H9 (cell line): ENCODE measurements at regions not wholly inside any gene's neighbourhood (a gene's known extent, or its start where the extent isn't known, plus 50 kb on each side); places are given as distances from the start of the nearest gene placed in this dataset.

Source experiments
- DNase-seq: peaks from one replicate; pipeline ENCODE4 v3.0.0-alpha.2; 2017
- H2AFZ ChIP-seq: one replicate; pipeline ENCODE4 v1.6.1; 2013; ENCODE audit warnings: mild to moderate bottlenecking, low read length, control low read depth, moderate library complexity
- H2AK5ac ChIP-seq: 2 replicates; pipeline ENCODE4 v1.6.1; 2013; ENCODE audit warnings: low read length, control low read depth, mixed read lengths; ENCODE audit not compliant: insufficient read length
- H2BK120ac ChIP-seq: one replicate; pipeline ENCODE4 v1.6.1; 2013; ENCODE audit warnings: low read depth, mild to moderate bottlenecking, low read length, control low read depth, inconsistent platforms; ENCODE audit not compliant: poor library complexity, severe bottlenecking
- H2BK12ac ChIP-seq: 2 replicates; pipeline ENCODE4 v1.6.1; 2013; ENCODE audit warnings: low read length, control low read depth, mixed read lengths, low read depth; ENCODE audit not compliant: insufficient read length
- H2BK15ac ChIP-seq: 2 replicates; pipeline ENCODE4 v1.6.1; 2013; ENCODE audit warnings: low read depth, low read length, control low read depth
- H2BK20ac ChIP-seq: one replicate; pipeline ENCODE4 v1.6.1; 2013; ENCODE audit warnings: low read depth, mild to moderate bottlenecking, low read length, control low read depth, inconsistent platforms; ENCODE audit not compliant: poor library complexity, severe bottlenecking
- H2BK5ac ChIP-seq: 2 replicates; pipeline ENCODE4 v1.6.1; 2013; ENCODE audit warnings: low read length, control low read depth, mixed read lengths; ENCODE audit not compliant: insufficient read length
- H3K14ac ChIP-seq: 2 replicates; pipeline ENCODE4 v1.6.1; 2013; ENCODE audit warnings: low read length, control low read depth; ENCODE audit not compliant: insufficient read depth
- H3K18ac ChIP-seq: 2 replicates; pipeline ENCODE4 v1.6.1; 2013; ENCODE audit warnings: low read depth, mild to moderate bottlenecking, mixed read lengths, low read length, control low read depth; ENCODE audit not compliant: insufficient read length
- H3K23ac ChIP-seq: 2 replicates; pipeline ENCODE4 v1.6.1; 2013; ENCODE audit warnings: low read length, control low read depth, mixed read lengths, low read depth; ENCODE audit not compliant: insufficient read length
- H3K23me2 ChIP-seq: 2 replicates; pipeline ENCODE4 v1.6.1; 2013; ENCODE audit warnings: low read depth, mild to moderate bottlenecking, mixed read lengths, low read length, control low read depth; ENCODE audit not compliant: insufficient read length, poor library complexity, severe bottlenecking
- H3K27ac ChIP-seq: 2 replicates; pipeline ENCODE4 v1.5.1; 2013; ENCODE audit warnings: low read length, control low read depth, mixed read lengths, low read depth; ENCODE audit not compliant: insufficient read length
- H3K27me3 ChIP-seq: 2 replicates; pipeline ENCODE4 v1.6.1; 2013; ENCODE audit warnings: low read length, control low read depth, inconsistent platforms; ENCODE audit not compliant: insufficient read depth
- H3K4ac ChIP-seq: 2 replicates; pipeline ENCODE4 v1.6.1; 2013; ENCODE audit warnings: low read depth, mild to moderate bottlenecking, control low read depth, inconsistent platforms, low read length, moderate library complexity
- H3K4me1 ChIP-seq: 2 replicates; pipeline ENCODE4 v1.6.1; 2013; ENCODE audit warnings: low read length, control low read depth, inconsistent platforms; ENCODE audit not compliant: insufficient read depth
- H3K4me2 ChIP-seq: 2 replicates; pipeline ENCODE4 v1.6.1; 2013; ENCODE audit warnings: low read length, control low read depth, mixed read lengths; ENCODE audit not compliant: insufficient read length, insufficient read depth
- H3K56ac ChIP-seq: 2 replicates; pipeline ENCODE4 v1.6.1; 2013; ENCODE audit warnings: low read depth, mild to moderate bottlenecking, mixed read lengths, low read length, control low read depth; ENCODE audit not compliant: insufficient read length
- H3K79me1 ChIP-seq: 2 replicates; pipeline ENCODE4 v1.6.1; 2013; ENCODE audit warnings: low read depth, mild to moderate bottlenecking, moderate library complexity, low read length, control low read depth, inconsistent platforms; ENCODE audit not compliant: insufficient read depth, poor library complexity, severe bottlenecking
- H3K79me2 ChIP-seq: 2 replicates; pipeline ENCODE4 v1.6.1; 2013; ENCODE audit warnings: low read length, control low read depth, inconsistent platforms; ENCODE audit not compliant: insufficient read depth
- H3K9ac ChIP-seq: 2 replicates; pipeline ENCODE4 v1.6.1; 2013; ENCODE audit warnings: low read length, control low read depth, mixed read lengths; ENCODE audit not compliant: insufficient read length; ENCODE audit errors: extremely low read depth
- H3K9me3 ChIP-seq: one replicate; pipeline ENCODE4 v1.6.1; 2013; ENCODE audit warnings: low read depth, low read length, inconsistent platforms; ENCODE audit not compliant: control insufficient read depth
- H3T11ph ChIP-seq: one replicate; pipeline ENCODE4 v1.6.1; 2013; ENCODE audit warnings: mild to moderate bottlenecking, low read length, control low read depth, inconsistent platforms
- H4K20me1 ChIP-seq: one replicate; pipeline ENCODE4 v1.6.1; 2013; ENCODE audit not compliant: control insufficient read depth, insufficient read length, insufficient read depth
- H4K5ac ChIP-seq: 2 replicates; pipeline ENCODE4 v1.6.1; 2013; ENCODE audit warnings: low read depth, mild to moderate bottlenecking, mixed read lengths, low read length, control low read depth; ENCODE audit not compliant: insufficient read length
- H4K8ac ChIP-seq: replicated peaks from 2 replicates; pipeline ENCODE4 v1.6.1; 2013; ENCODE audit warnings: low read length, control low read depth, mixed read lengths, low read depth; ENCODE audit not compliant: insufficient read length
- H4K91ac ChIP-seq: 2 replicates; pipeline ENCODE4 v1.6.1; 2013; ENCODE audit warnings: low read depth, mild to moderate bottlenecking, moderate library complexity, mixed read lengths, low read length, control low read depth; ENCODE audit not compliant: insufficient read length
- H3K27ac Mint-ChIP-seq, 3 experiments: 2 replicates in 2 of 3; 3 replicates in 1 of 3; pipeline ENCODE4 v1.8.0; 2020 to 2021; ENCODE audit warnings: mixed read lengths in 3 of 3, mild to moderate bottlenecking in 1 of 3, moderate library complexity in 1 of 3
- H3K27me3 Mint-ChIP-seq: 2 replicates; pipeline ENCODE4 v1.8.0; 2021; ENCODE audit warnings: low read depth, mild to moderate bottlenecking, moderate library complexity, mixed read lengths
- H3K36me3 Mint-ChIP-seq, 3 experiments: 2 replicates in 2 of 3; 3 replicates in 1 of 3; pipeline ENCODE4 v1.8.0; 2020 to 2021; ENCODE audit warnings: low read depth in 3 of 3, mixed read lengths in 3 of 3; ENCODE audit not compliant: insufficient read depth in 1 of 3
- H3K4me1 Mint-ChIP-seq, 2 experiments: 2 replicates each; pipeline ENCODE4 v1.8.0; 2020; ENCODE audit warnings: mixed read lengths in 2 of 2
- H3K4me3 Mint-ChIP-seq, 2 experiments: 2 replicates in 1 of 2; 3 replicates in 1 of 2; pipeline ENCODE4 v1.8.0; 2020 to 2021; ENCODE audit warnings: mild to moderate bottlenecking in 2 of 2, mixed read lengths in 2 of 2, moderate library complexity in 1 of 2
- H3K9me3 Mint-ChIP-seq, 2 experiments: 2 replicates in 1 of 2; 3 replicates in 1 of 2; pipeline ENCODE4 v1.8.0; 2020; ENCODE audit warnings: mild to moderate bottlenecking in 2 of 2, mixed read lengths in 2 of 2, moderate library complexity in 1 of 2
- CTCF ChIP-seq: fragments of 200-600 bp; sonication (generic); conservative IDR thresholded peaks from 3 replicates; pipeline ENCODE4 v1.8.0; 2021; ENCODE audit warnings: antibody characterized with exemption, mild to moderate bottlenecking
- WGBS: extraction: QIAGEN DNeasy Blood & Tissue Kit; methylation state at CpG from one replicate; pipeline ENCODE4 v1.1.7; 2013; ENCODE audit warnings: missing lambda C conversion rate, low lambda C conversion rate, mixed read lengths; ENCODE audit not compliant: insufficient read length; ENCODE audit errors: extremely low coverage; 5-methylcytosine and 5-hydroxymethylcytosine counted together

GRCh38 chr17:72396121-72396520 lies 275.3 kb downstream of the SOX9 start:
- no peak overlapping the region for H4K91ac ChIP-seq
- Mint-ChIP-seq H3K36me3 (no peaks in the 10 kb centered on the region), H3K27ac (no peak overlapping the region), H3K27me3 (peaks cover 21% of the 10 kb centered on the region), H3K4me1 (peaks cover 15 to 17% of the 10 kb centered on the region in 2 experiments), H3K9me3 (no peaks in the 10 kb centered on the region), H3K4me3 (no peak overlapping the region)
- no peaks in the 10 kb centered on the region for H4K20me1 ChIP-seq
- H3K27me3 ChIP-seq, result no peaks in the 10 kb centered on the region
- H3K56ac ChIP-seq, result no peak overlapping the region
- no peak overlapping the region for H4K5ac ChIP-seq
- no peak overlapping the region for H2BK12ac ChIP-seq
- no peak overlapping the region for H2AFZ ChIP-seq
- no peaks in the 10 kb centered on the region for H3K79me2 ChIP-seq
- H2BK5ac ChIP-seq, result no peak overlapping the region
- DNase-seq, result no peak
- no peak overlapping the region for H3K14ac ChIP-seq
- no peak overlapping the region for H2AK5ac ChIP-seq
- H3K23ac ChIP-seq, result no peak overlapping the region
- H3K4ac ChIP-seq, result no peak overlapping the region
- no peak overlapping the region for H4K8ac ChIP-seq
- whole genome bisulfite sequencing, result no CpG with 5 or more reads among the region's 3 CpGs
- H2BK120ac ChIP-seq, result no peak overlapping the region
- H3K79me1 ChIP-seq, result no peaks in the 10 kb centered on the region
- H3K18ac ChIP-seq, result no peak overlapping the region
- H3T11ph ChIP-seq, result no peak overlapping the region
- no peak for TF ChIP-seq CTCF
- H2BK15ac ChIP-seq, result no peak overlapping the region
- no peaks in the 10 kb centered on the region for H3K9me3 ChIP-seq
- no peak overlapping the region for H3K9ac ChIP-seq
- H3K27ac ChIP-seq, result no peak overlapping the region
- H2BK20ac ChIP-seq, result no peak overlapping the region
- no peak overlapping the region for H3K4me2 ChIP-seq
- H3K23me2 ChIP-seq, result no peaks in the 10 kb centered on the region
- H3K4me1 ChIP-seq, result no peaks in the 10 kb centered on the region; the same call in 1 of the 2 replicates
